Activated naive CD4-positive, alpha-beta T cell treated with anti-CD3 and anti-CD28 coated beads, Interleukin-2, amount 10 ng/mL, durations not matched to agents 7 days and 5 days (primary cell): ENCODE measurements at regions not wholly inside any gene's neighbourhood (a gene's known extent, or its start where the extent isn't known, plus 50 kb on each side); places are given as distances from the start of the nearest gene placed in this dataset.

ENCODE experiments used
- CTCF ChIA-PET: fragments of 350-600 bp; sonication (Branson Sonifier 250); formaldehyde crosslinking; loops from one replicate; lab custom pipeline; 2021; ENCODE audit warnings: antibody characterized with exemption; lab: Charles Lee
- DNase-seq: peaks from one replicate; pipeline ENCODE4 v3.0.0-alpha.2; 2020
- H3K27ac Mint-ChIP-seq: one replicate; pipeline ENCODE4 v1.8.0; 2021; ENCODE audit warnings: mild to moderate bottlenecking, moderate library complexity, mixed read lengths
- H3K27me3 Mint-ChIP-seq: one replicate; pipeline ENCODE4 v1.8.0; 2021; ENCODE audit warnings: mild to moderate bottlenecking, mixed read lengths
- H3K36me3 Mint-ChIP-seq: one replicate; pipeline ENCODE4 v1.8.0; 2021; ENCODE audit warnings: mixed read lengths
- H3K4me1 Mint-ChIP-seq: one replicate; pipeline ENCODE4 v1.8.0; 2021; ENCODE audit warnings: mixed read lengths
- H3K4me3 Mint-ChIP-seq: one replicate; pipeline ENCODE4 v1.8.0; 2021; ENCODE audit warnings: mild to moderate bottlenecking, moderate library complexity, mixed read lengths
- H3K9me3 Mint-ChIP-seq: one replicate; pipeline ENCODE4 v1.8.0; 2021; ENCODE audit warnings: mixed read lengths

DNA sequence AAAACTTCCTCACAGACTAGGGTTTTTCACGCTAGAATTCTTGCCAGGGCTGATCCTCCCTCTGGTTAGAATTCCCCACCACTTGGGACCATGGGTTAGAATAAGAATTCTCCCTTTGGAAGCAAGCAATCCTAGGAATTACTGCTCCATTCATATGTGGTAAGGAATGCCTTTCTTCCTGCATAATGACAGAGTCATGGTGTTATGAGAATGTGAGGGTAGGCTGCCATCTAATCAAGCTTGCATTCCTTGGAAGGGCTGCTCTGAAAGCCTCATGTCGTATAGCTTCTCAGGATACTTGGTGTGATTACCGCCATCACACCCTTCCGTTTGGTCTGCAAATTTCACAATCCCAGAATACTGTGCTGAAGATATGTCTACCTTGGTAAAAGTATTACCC, 1282.4 kb upstream of the PIK3C3 start:
- Mint-ChIP-seq H3K27me3 (no peaks in the 10 kb centered on the region), H3K27ac (no peak overlapping the region), H3K4me1 (no peaks in the 10 kb centered on the region), H3K4me3 (no peak overlapping the region), H3K36me3 (no peaks in the 10 kb centered on the region), H3K9me3 (peaks cover 8% of the 10 kb centered on the region)
- no peak for DNase-seq
- CTCF ChIA-PET, result no interaction called here

DNA sequence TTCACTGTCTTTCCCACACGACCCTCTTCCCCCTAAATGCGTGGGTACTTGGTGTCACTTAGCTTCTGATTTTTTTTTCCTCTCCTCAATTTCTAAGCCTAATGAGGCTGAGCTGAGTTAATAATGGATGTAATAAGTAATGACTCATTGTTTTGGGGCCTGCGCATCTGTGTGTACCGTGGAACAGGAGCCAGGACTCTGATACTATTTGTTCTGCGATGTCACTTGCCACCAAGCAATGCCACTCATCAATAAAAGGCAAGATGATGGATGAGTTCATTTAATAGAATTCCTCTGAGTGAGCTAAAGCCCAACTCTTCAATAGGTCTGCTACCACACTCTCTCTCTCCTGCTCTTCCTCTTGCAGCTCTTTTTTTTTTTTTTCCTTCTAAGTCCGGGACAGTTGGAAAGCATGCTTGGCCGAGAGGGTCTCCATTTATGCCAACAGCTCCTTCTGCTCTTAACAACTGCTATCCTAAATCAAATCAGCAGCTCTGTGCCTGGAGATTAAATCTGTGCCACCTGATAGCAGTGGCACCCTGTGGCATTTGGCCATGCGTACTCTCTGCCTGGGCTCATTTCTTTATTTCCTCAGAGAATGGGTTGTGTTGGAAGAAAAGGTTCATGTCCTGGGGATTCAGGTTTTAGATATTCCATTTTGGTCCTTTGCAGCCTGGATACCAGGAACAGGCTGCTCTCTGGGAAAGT, 1284.2 kb upstream of the PIK3C3 start:
- CTCF ChIA-PET, result no interaction called here
- H3K27me3 Mint-ChIP-seq, result no peaks in the 10 kb centered on the region
- H3K4me3 Mint-ChIP-seq, result no peak overlapping the region
- peak overlapping the region; percentile 25 for H3K27ac Mint-ChIP-seq
- H3K4me1 Mint-ChIP-seq, result no peaks in the 10 kb centered on the region
- no peaks in the 10 kb centered on the region for H3K36me3 Mint-ChIP-seq
- DNase-seq, result no peak
- H3K9me3 Mint-ChIP-seq, result peaks cover 12% of the 10 kb centered on the region

DNA sequence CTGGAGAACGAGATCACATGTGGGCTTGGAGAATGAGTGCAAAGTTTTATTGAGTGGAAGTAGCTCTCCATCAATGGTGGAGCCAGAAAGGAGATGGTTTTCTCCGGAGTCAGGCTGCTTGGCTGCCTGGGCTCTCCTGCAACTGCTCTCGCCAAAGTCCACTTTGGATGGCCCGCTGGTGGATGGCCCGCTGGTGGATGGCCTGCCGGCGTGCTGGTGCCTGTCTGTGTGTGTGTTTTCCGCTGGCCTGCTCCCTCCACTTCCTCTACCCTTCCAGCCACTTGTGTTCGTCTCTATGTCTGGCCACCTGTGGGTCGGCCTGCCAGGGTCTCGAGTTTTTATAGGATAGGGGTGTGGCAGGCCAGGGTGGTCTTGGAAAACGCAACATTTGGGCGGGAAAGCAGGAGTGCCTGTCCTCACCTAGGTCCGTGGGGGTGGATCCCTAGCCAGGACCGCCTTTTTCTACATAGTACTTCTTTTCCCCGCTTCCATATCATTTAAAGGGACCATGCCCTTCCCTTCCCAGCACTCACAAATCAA, 1292.1 kb upstream of the PIK3C3 start:
- Mint-ChIP-seq H3K27ac (no peak overlapping the region), H3K9me3 (peaks cover 19% of the 10 kb centered on the region), H3K27me3 (no peaks in the 10 kb centered on the region), H3K4me3 (no peak overlapping the region), H3K36me3 (no peaks in the 10 kb centered on the region), H3K4me1 (no peaks in the 10 kb centered on the region)
- no peak for DNase-seq
- CTCF ChIA-PET, result no interaction called here

DNA sequence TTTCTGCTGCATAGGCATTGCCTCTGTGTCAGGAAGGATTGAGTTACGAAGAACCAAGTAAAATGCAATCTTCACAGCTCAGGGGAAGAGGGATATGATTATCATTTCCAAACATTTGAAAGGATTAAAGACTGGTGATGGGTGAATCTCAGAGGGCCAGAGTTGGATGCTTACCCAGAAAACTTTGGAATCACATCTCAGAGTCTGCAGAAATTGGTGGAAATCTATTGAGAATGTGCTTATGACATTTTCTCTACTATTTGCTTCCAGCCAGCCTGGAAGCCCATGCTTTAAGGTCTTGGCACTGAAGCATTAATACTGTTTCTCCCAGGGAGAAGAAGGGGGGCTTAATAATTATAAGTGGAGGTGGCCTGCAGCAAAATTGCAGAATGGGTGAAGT, 1301.4 kb upstream of the PIK3C3 start:
- no peaks in the 10 kb centered on the region for H3K36me3 Mint-ChIP-seq
- H3K4me1 Mint-ChIP-seq, result no peaks in the 10 kb centered on the region
- no peak overlapping the region for H3K4me3 Mint-ChIP-seq
- no peak overlapping the region for H3K27ac Mint-ChIP-seq
- no peaks in the 10 kb centered on the region for H3K27me3 Mint-ChIP-seq
- CTCF ChIA-PET, result no interaction called here
- H3K9me3 Mint-ChIP-seq, result peaks cover 18% of the 10 kb centered on the region
- no peak for DNase-seq

DNA sequence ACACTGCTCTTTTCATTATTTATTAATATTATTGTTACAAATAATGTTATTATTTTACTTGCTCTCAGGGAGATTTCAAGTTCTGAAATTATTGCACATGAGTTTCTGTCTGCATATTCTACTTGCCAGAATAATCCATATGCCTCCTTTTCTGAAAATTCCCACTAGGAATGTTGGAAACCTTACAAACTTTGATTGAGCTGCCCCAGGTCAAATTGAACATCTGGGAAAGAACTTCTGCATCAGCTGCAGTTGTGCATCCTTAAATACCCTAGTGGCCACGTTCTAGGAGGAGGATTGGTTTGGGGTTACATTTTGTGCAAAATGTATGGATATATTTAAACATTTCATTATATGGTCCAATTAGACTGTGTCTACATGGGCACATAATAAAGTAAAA, 1302.7 kb upstream of the PIK3C3 start:
- no peak overlapping the region for H3K27ac Mint-ChIP-seq
- H3K36me3 Mint-ChIP-seq, result no peaks in the 10 kb centered on the region
- no peaks in the 10 kb centered on the region for H3K27me3 Mint-ChIP-seq
- no peak overlapping the region for H3K4me3 Mint-ChIP-seq
- no peak for DNase-seq
- CTCF ChIA-PET, result no interaction called here
- H3K9me3 Mint-ChIP-seq, result peaks cover 16% of the 10 kb centered on the region
- no peaks in the 10 kb centered on the region for H3K4me1 Mint-ChIP-seq

DNA sequence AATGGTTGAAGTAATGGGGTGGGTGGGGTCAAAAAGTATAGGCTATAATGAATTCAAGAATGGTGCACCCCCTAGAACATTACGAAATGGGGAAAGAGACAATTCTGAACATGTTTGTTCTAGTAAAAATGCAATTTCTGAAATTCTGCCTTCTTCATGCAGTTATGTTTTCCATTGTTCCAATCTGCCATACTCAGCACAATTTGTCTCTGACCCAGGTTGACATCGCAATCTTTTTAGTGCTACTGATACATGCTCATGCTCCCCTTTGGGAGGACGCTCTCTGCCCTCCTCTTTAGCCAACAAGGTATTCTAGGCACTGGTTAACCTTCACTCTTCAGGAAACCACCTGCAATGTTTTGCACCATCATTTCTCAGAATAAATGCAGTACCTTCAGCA, 1303.9 kb upstream of the PIK3C3 start:
- DNase-seq, result no peak
- Mint-ChIP-seq H3K36me3 (no peaks in the 10 kb centered on the region), H3K9me3 (peaks cover 16% of the 10 kb centered on the region), H3K4me3 (no peak overlapping the region), H3K4me1 (no peaks in the 10 kb centered on the region), H3K27ac (no peak overlapping the region), H3K27me3 (no peaks in the 10 kb centered on the region)
- CTCF ChIA-PET, result no interaction called here

DNA sequence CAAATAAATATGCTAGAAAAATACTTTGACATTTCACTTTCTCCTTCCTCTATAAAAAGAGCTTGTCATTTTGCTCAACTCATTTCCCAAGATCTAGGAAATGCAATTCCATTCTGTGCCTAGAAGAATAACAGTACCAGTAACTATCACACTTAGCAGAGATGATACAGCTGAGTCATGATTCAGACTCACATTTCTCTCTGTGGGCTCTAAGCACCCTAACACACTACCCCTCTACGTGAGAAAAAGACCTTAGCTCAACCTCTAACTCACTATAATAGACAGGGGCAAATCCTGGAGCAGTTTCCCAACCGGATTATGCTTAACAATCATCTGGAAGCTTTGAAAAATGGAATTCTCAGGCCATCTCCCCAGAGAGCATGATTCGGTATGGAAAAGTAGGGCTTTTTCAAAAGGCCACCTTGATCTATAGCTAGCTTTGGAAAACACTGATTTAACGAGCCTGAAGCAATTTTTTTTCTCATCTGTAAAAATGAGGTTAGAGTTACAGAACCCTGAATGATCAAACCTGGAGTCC, 1312.3 kb upstream of the PIK3C3 start:
- Mint-ChIP-seq H3K9me3 (peaks cover 5% of the 10 kb centered on the region), H3K27ac (no peak overlapping the region), H3K4me3 (no peak overlapping the region), H3K4me1 (no peaks in the 10 kb centered on the region), H3K27me3 (no peaks in the 10 kb centered on the region), H3K36me3 (no peaks in the 10 kb centered on the region)
- DNase-seq, result no peak
- CTCF ChIA-PET, result no interaction called here

DNA sequence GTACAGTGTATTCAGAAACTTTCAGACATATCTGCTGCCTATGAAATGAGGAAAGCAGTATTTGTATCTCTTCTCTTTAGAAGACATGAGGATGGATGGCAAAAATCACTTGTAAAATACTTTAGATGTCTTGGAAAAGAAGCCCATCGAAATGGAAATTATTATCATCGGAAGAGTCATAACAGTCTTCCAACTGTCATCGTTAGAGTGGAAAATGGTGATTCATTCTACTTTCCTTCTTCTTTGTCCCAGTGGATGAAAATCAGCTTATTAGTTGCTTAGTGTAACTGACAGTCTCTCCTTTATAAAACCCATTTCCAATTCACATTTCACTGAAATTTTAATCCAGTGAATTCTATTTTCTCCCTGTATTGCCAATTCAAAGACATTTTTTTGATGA, 1323.7 kb upstream of the PIK3C3 start:
- H3K9me3 Mint-ChIP-seq, result peaks cover 16% of the 10 kb centered on the region
- CTCF ChIA-PET, result no interaction called here
- no peak overlapping the region for H3K4me3 Mint-ChIP-seq
- H3K4me1 Mint-ChIP-seq, result no peaks in the 10 kb centered on the region
- no peaks in the 10 kb centered on the region for H3K36me3 Mint-ChIP-seq
- no peak for DNase-seq
- no peaks in the 10 kb centered on the region for H3K27me3 Mint-ChIP-seq
- no peak overlapping the region for H3K27ac Mint-ChIP-seq

DNA sequence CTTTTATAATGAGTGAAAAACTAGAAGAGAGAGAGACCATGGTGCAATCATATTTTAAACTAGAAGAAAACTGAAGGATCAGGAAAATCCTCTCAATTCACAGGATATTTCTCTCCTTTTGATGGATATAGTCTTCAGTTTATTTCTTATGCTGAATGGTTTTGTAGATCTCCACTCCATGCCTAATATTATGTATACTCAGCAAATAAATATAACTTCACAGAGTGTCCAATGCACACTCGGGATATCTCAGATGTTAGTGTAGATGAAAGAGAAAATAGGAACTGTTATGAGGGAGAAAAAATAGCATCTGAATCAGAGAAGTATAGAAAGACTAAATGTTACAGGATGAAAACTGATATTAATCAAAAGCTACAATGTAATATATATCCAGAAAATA, 1324.5 kb upstream of the PIK3C3 start:
- Mint-ChIP-seq H3K9me3 (peaks cover 16% of the 10 kb centered on the region), H3K27ac (no peak overlapping the region), H3K4me3 (no peak overlapping the region), H3K4me1 (no peaks in the 10 kb centered on the region), H3K27me3 (no peaks in the 10 kb centered on the region), H3K36me3 (no peaks in the 10 kb centered on the region)
- no peak for DNase-seq
- CTCF ChIA-PET, result no interaction called here

DNA sequence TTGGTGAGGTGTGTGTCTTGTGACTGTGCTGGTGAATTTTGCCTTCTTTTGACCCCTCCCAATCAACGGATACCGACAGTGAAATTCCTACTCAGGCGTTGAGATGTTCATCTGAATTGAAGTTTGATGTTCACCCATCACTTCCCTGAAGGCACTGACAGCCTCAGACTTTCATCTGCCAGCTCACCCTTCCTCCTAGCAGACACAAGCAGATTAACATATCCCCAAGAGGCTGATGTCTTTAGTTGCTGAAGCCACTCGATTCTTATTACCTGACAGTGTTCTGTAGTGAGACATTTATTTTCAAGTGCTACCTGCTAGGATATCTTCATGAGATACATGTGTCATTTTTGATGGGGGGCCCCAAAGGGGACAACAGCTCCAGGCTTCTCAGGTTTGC, 1330.1 kb upstream of the PIK3C3 start:
- Mint-ChIP-seq H3K4me1 (no peaks in the 10 kb centered on the region), H3K27ac (no peak overlapping the region), H3K27me3 (no peaks in the 10 kb centered on the region), H3K9me3 (peaks cover 10% of the 10 kb centered on the region), H3K4me3 (no peak overlapping the region), H3K36me3 (no peaks in the 10 kb centered on the region)
- CTCF ChIA-PET, result no interaction called here
- DNase-seq, result no peak

DNA sequence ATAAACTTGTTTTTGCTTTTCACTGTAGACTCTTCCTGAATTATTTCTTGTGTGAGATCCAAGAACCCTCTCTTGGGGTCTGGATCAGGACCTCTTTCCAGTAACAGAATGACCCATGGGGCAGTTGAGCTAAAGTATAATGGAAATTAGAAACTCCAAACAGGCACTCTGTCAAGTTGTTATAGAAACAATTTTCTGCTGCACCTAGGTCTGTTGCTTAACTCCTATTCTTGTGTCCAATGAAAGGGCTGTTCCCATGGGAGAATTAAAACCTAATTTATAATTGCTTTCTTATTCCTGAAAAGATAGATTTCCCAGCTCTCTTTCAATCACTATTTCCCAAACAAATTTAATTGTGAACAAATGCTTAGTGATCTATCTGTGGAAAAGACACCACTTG, 1341.3 kb upstream of the PIK3C3 start:
- H3K9me3 Mint-ChIP-seq, result peaks cover 8% of the 10 kb centered on the region
- no peak for DNase-seq
- no peak overlapping the region for H3K4me3 Mint-ChIP-seq
- CTCF ChIA-PET, result no interaction called here
- no peaks in the 10 kb centered on the region for H3K27me3 Mint-ChIP-seq
- H3K36me3 Mint-ChIP-seq, result no peaks in the 10 kb centered on the region
- H3K4me1 Mint-ChIP-seq, result no peaks in the 10 kb centered on the region
- H3K27ac Mint-ChIP-seq, result no peak overlapping the region

DNA sequence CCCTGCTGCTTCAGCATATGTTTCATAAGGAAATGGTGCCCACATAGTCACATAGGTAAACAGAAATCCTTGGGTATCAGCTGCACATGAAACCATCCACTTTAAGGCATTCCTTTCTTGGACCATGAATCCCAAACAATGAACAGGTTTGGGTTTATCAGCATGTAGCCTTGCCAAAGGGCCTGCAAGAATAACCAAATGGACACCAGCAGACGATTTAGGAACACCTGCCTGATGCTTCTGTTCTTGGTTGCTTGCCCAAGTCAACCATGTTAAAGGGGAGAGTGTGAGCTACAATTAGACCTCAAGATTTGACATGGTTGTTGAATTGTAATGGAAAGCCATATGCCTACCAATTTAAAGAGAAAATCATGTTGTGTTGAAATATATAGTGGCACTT, 1342.7 kb upstream of the PIK3C3 start:
- Mint-ChIP-seq H3K27ac (no peak overlapping the region), H3K4me3 (no peak overlapping the region), H3K9me3 (peaks cover 11% of the 10 kb centered on the region), H3K4me1 (no peaks in the 10 kb centered on the region), H3K27me3 (no peaks in the 10 kb centered on the region), H3K36me3 (no peaks in the 10 kb centered on the region)
- DNase-seq, result no peak
- CTCF ChIA-PET, result no interaction called here

DNA sequence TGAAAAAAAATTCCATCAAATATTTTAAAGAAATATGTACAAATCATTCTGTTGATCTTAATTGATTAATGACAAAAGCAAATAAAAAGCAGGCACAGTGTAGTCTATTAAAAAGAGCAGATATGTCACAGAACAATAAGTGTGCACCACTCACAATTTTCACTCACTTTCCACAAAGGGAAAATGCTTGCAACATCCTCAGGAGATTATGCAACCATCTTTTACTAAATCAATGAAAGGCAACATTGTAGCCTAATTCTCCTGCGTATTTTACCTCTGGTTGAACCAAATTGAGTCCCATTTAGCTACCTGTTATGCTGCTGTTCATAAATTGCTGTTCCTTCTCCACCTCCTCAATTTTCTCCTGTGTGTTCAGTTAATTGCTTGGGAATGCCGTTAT, 1346.8 kb upstream of the PIK3C3 start:
- no peak overlapping the region for H3K27ac Mint-ChIP-seq
- no peak overlapping the region for H3K4me3 Mint-ChIP-seq
- H3K4me1 Mint-ChIP-seq, result no peaks in the 10 kb centered on the region
- DNase-seq, result no peak
- H3K9me3 Mint-ChIP-seq, result peaks cover 13% of the 10 kb centered on the region
- CTCF ChIA-PET, result no interaction called here
- H3K36me3 Mint-ChIP-seq, result no peaks in the 10 kb centered on the region
- no peaks in the 10 kb centered on the region for H3K27me3 Mint-ChIP-seq

DNA sequence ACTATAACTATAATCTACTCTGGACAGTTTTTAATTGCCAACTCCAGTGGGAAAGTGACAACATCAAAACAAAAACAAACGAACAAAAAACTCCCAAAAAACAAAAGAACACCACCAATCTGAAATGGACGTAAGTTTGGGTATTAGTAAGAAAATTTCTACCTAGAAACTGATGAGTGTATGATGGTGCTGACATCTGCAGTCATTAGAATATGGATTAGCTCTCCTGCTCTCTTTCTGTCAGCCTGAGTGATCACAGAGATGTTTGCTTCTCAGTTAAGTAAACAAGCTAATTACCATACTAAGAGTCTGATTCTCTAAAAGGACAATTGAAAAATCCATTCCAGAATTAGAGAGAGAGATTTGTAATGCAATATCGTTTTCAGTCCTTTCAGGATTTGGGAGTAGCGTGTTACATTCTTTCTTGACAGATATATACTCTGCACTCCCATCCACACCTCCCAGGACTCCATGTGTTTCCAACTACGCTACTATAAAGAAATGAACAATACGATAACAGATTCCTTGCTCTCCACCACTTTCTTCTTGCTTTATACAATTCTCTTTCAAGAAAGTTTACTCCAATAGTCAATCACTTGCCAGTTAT, 1347.4 kb upstream of the PIK3C3 start:
- peaks cover 13% of the 10 kb centered on the region for H3K9me3 Mint-ChIP-seq
- CTCF ChIA-PET, result interaction anchor here (0.7 kb wide), 1 partner anchor 1482 kb away, joined by 4 read pairs; no protein-coding TSS in a partner anchor
- H3K4me1 Mint-ChIP-seq, result no peaks in the 10 kb centered on the region

DNA sequence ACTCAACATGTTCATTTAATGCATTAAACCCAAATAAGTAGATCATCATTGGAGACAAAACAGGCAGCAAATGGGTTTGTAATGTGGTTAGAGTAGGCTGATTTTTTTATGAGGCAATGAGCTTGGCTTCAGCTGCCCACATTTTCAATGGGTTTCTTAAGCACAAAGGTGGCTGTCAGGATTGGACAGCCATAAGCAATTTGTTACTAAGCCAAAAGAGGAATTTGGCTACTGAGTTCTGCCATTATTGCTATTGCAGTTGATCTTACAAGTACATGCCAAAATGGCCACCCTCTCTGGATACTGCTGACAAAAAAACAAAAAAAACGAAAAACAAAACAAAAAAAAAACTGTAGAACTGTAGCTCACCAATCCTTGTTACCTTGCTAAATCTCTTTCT, 1348.0 kb upstream of the PIK3C3 start:
- Mint-ChIP-seq H3K4me3 (no peak overlapping the region), H3K36me3 (no peaks in the 10 kb centered on the region), H3K27me3 (no peaks in the 10 kb centered on the region), H3K9me3 (peaks cover 12% of the 10 kb centered on the region), H3K4me1 (no peaks in the 10 kb centered on the region), H3K27ac (no peak overlapping the region)
- CTCF ChIA-PET, result interaction anchor here (0.7 kb wide), 1 partner anchor 1483 kb away, joined by 4 read pairs; no protein-coding TSS in a partner anchor
- no peak for DNase-seq

More for the DNA sequence above, 1347.4 kb upstream of the PIK3C3 start:
- no peak for DNase-seq
- Mint-ChIP-seq H3K27ac (no peak overlapping the region), H3K36me3 (no peaks in the 10 kb centered on the region), H3K4me3 (no peak overlapping the region), H3K27me3 (no peaks in the 10 kb centered on the region)
